PFSK-1 (cell line): ENCODE measurements at regions not wholly inside any gene's neighbourhood (a gene's known extent, or its start where the extent isn't known, plus 50 kb on each side); places are given as distances from the start of the nearest gene placed in this dataset.

Experiments used
- FOXP2 ChIP-seq: optimal IDR thresholded peaks from 2 replicates; pipeline ENCODE3; 2011; ENCODE audit warnings: borderline replicate concordance, control low read depth, inconsistent platforms; ENCODE audit not compliant: insufficient read depth; ENCODE audit errors: extremely low read length, extremely low read depth
- POLR2AphosphoS5 ChIP-seq: IDR thresholded peaks from 2 replicates; pipeline ENCODE4 v1.6.1; 2012; ENCODE audit warnings: low read depth, mild to moderate bottlenecking, control low read depth, low read length, moderate library complexity
- SIN3A ChIP-seq: IDR thresholded peaks from 2 replicates; pipeline ENCODE4 v1.6.1; 2012; ENCODE audit warnings: mild to moderate bottlenecking, low read length, moderate library complexity, borderline replicate concordance; ENCODE audit not compliant: insufficient read depth
- TAF1 ChIP-seq: IDR thresholded peaks from 2 replicates; pipeline ENCODE4 v1.6.1; 2012; ENCODE audit warnings: low read length, control low read depth, borderline replicate concordance; ENCODE audit not compliant: insufficient read depth
- TF ChIP-seq, protein P1 (sequence below), 2 experiments: IDR thresholded peaks; 2 replicates each; pipeline versions ENCODE4 v1.6.1 to v1.8.0; 2011 to 2012; ENCODE audit warnings: low read depth in 2 of 2, low read length in 2 of 2, control low read depth in 1 of 2, inconsistent platforms in 1 of 2, mild to moderate bottlenecking in 1 of 2, moderate library complexity in 1 of 2; ENCODE audit not compliant: insufficient read depth in 1 of 2

GRCh38 chr4:66964467-66964866 lies 580.8 kb downstream of the CENPC start:
- TF ChIP-seq TAF1 = no peak
- no peak for TF ChIP-seq SIN3A
- TF ChIP-seq, protein P1, sequence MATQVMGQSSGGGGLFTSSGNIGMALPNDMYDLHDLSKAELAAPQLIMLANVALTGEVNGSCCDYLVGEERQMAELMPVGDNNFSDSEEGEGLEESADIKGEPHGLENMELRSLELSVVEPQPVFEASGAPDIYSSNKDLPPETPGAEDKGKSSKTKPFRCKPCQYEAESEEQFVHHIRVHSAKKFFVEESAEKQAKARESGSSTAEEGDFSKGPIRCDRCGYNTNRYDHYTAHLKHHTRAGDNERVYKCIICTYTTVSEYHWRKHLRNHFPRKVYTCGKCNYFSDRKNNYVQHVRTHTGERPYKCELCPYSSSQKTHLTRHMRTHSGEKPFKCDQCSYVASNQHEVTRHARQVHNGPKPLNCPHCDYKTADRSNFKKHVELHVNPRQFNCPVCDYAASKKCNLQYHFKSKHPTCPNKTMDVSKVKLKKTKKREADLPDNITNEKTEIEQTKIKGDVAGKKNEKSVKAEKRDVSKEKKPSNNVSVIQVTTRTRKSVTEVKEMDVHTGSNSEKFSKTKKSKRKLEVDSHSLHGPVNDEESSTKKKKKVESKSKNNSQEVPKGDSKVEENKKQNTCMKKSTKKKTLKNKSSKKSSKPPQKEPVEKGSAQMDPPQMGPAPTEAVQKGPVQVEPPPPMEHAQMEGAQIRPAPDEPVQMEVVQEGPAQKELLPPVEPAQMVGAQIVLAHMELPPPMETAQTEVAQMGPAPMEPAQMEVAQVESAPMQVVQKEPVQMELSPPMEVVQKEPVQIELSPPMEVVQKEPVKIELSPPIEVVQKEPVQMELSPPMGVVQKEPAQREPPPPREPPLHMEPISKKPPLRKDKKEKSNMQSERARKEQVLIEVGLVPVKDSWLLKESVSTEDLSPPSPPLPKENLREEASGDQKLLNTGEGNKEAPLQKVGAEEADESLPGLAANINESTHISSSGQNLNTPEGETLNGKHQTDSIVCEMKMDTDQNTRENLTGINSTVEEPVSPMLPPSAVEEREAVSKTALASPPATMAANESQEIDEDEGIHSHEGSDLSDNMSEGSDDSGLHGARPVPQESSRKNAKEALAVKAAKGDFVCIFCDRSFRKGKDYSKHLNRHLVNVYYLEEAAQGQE (IDR thresholded peaks at IDR 0.05; ENCODE audit: insufficient read depth in 1 of 2, low read depth in 2 of 2, low read length in 2 of 2) = no peak
- no peak for TF ChIP-seq FOXP2

DNA sequence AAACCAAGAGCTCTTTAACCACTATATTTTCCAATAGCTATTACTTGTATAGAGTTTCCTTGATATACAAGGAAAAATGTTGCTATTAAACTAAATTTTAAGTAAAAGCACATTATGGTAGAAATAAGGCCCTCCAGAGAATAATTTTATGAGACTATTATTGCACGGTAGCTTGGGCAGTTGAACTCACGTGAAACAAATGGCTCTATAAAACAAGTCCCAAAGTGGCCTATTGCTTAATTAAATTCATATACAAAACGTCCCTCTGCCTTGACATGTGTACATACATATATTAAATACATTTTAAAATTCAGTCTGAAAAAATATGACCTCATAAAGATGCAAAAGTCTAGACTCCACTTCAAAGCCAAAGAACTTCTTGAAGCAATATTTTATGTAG lies 582.2 kb downstream of the CENPC start:
- TF ChIP-seq, protein P1 (IDR thresholded peaks at IDR 0.05; ENCODE audit: insufficient read depth in 1 of 2, low read depth in 2 of 2, low read length in 2 of 2) = no peak
- no peak for TF ChIP-seq TAF1
- no peak for TF ChIP-seq SIN3A
- TF ChIP-seq FOXP2 = no peak
- TF ChIP-seq POLR2AphosphoS5 = no peak

DNA sequence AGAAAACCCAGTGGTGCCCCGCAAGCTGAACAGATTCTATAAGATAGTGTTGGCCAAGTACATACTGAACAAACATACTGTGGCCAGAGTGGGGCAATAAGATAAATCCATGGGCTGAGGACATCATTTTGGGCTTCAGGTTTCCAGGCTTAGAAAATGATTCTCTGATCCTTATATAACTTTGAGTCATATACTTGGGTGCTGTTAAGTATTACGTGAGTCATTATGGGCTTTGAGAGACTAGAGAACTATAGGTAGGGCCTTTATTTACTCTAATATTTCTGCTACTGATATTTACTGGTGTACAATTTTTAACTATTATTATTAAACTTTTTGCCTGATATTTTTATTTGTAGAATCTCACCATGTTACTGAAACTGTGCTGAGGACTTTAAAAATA lies 586.1 kb downstream of the CENPC start:
- TF ChIP-seq FOXP2 (no peak), SIN3A (no peak), POLR2AphosphoS5 (no peak), TAF1 (no peak)
- TF ChIP-seq, protein P1 (IDR thresholded peaks at IDR 0.05; ENCODE audit: insufficient read depth in 1 of 2, low read depth in 2 of 2, low read length in 2 of 2) = no peak

DNA sequence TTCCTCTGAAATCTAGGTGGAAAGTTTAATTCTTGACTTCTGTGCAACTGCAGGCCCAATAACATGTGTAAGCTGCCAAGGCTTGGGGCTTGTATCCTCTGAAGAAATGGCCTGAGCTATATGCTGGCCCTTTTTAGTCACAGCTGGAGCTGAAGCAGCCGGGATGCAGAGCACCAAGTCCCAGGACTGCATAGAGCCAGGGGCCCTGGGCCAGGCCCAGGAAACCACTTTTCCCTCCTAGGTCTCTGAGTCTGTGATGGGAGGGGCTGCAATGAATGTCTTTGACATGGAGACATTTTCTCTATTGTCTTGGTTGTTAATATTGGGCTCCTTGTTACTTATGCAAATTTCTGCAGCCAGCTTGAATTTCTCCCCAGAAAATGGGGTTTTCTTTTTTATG lies 588.5 kb downstream of the CENPC start:
- TF ChIP-seq SIN3A (no peak), POLR2AphosphoS5 (no peak), TAF1 (no peak), FOXP2 (no peak)
- TF ChIP-seq, protein P1 (IDR thresholded peaks at IDR 0.05; ENCODE audit: insufficient read depth in 1 of 2, low read depth in 2 of 2, low read length in 2 of 2) = no peak

- TF ChIP-seq SIN3A (no peak), FOXP2 (no peak), TAF1 (no peak), POLR2AphosphoS5 (no peak)
- TF ChIP-seq, protein P1 (IDR thresholded peaks at IDR 0.05; ENCODE audit: insufficient read depth in 1 of 2, low read depth in 2 of 2, low read length in 2 of 2) = no peak
These were observed 588.9 kb downstream of the CENPC start for GRCh38 chr4:66956426-66956825.
